ENCODE measurements at regions not wholly inside any gene's neighbourhood (a gene's known extent, or its start where the extent isn't known, plus 50 kb on each side); places are given as distances from the start of the nearest gene placed in this dataset.

- Histone ChIP-seq H3K9me3 (ENCODE audit: control insufficient read depth in 1 of 2, insufficient read depth in 1 of 2, low read length in 2 of 2) (peaks cover 0 to 4% of the 10 kb centered on the region in 2 experiments), H3K27me3 (ENCODE audit: control insufficient read depth in 1 of 2, insufficient read depth in 2 of 2, low read length in 2 of 2) (no peaks in the 10 kb centered on the region), H3K4me1 (ENCODE audit: insufficient read depth, low read length) (no peaks in the 10 kb centered on the region), H3K4me3 (ENCODE audit: low read length) (no peak overlapping the region), H3K36me3 (ENCODE audit: insufficient read depth, low read length) (no peaks in the 10 kb centered on the region), H3K27ac (ENCODE audit: low read depth in 1 of 2, low read length in 2 of 2) (no peak overlapping the region)
- no peak for TF ChIP-seq CTCF (IDR thresholded peaks at IDR 0.05)
- peaks cover 2% of the 10 kb centered on the region for H3K9me3 Mint-ChIP-seq
- H3K27me3 Mint-ChIP-seq = no peaks in the 10 kb centered on the region
- no peaks in the 10 kb centered on the region for H3K4me1 Mint-ChIP-seq (ENCODE audit: low read depth)
- no peak overlapping the region for H3K27ac Mint-ChIP-seq
- H3K36me3 Mint-ChIP-seq (ENCODE audit: low read depth) = no peaks in the 10 kb centered on the region
- intact Hi-C loops (cut with DNase I, micrococcal nuclease) = no loop called here
- ChIA-PET CTCF (no interaction called here), POLR2A (no interaction called here)
- DNase-seq (no peak), ATAC-seq (ENCODE audit: poor library complexity) (no peak)
- no peak overlapping the region for H3K4me3 Mint-ChIP-seq
Observed at GRCh38 chr4:79652738-79653137, 244.7 kb upstream of the GK2 start.

- Histone ChIP-seq H3K27me3 (ENCODE audit: control insufficient read depth in 1 of 2, insufficient read depth in 2 of 2, low read length in 2 of 2) (no peaks in the 10 kb centered on the region), H3K9me3 (ENCODE audit: control insufficient read depth in 1 of 2, insufficient read depth in 1 of 2, low read length in 2 of 2) (peaks cover 0 to 4% of the 10 kb centered on the region in 2 experiments), H3K4me1 (ENCODE audit: insufficient read depth, low read length) (no peaks in the 10 kb centered on the region), H3K4me3 (ENCODE audit: low read length) (no peak overlapping the region), H3K27ac (ENCODE audit: low read depth in 1 of 2, low read length in 2 of 2) (no peak overlapping the region), H3K36me3 (ENCODE audit: insufficient read depth, low read length) (no peaks in the 10 kb centered on the region)
- POLR2A ChIA-PET = no interaction called here
- no peak for ATAC-seq (ENCODE audit: poor library complexity)
- intact Hi-C loops (cut with DNase I, micrococcal nuclease) = no loop called here
- no peaks in the 10 kb centered on the region for H3K36me3 Mint-ChIP-seq (ENCODE audit: low read depth)
- TF ChIP-seq CTCF (IDR thresholded peaks at IDR 0.05) = no peak
- no peak overlapping the region for H3K4me3 Mint-ChIP-seq
- H3K27me3 Mint-ChIP-seq = no peaks in the 10 kb centered on the region
- DNase-seq = no peak
- H3K27ac Mint-ChIP-seq = no peak overlapping the region
- CTCF ChIA-PET = no interaction called here
- peaks cover 2% of the 10 kb centered on the region for H3K9me3 Mint-ChIP-seq
- no peaks in the 10 kb centered on the region for H3K4me1 Mint-ChIP-seq (ENCODE audit: low read depth)
Observed at GRCh38 chr4:79652232-79652631, 244.2 kb upstream of the GK2 start.

- ATAC-seq (ENCODE audit: poor library complexity) (no peak), DNase-seq (no peak)
- Histone ChIP-seq H3K4me3 (ENCODE audit: low read length) (no peak overlapping the region), H3K4me1 (ENCODE audit: insufficient read depth, low read length) (no peaks in the 10 kb centered on the region), H3K36me3 (ENCODE audit: insufficient read depth, low read length) (no peaks in the 10 kb centered on the region), H3K9me3 (ENCODE audit: control insufficient read depth in 1 of 2, insufficient read depth in 1 of 2, low read length in 2 of 2) (no peaks in the 10 kb centered on the region), H3K27me3 (ENCODE audit: control insufficient read depth in 1 of 2, insufficient read depth in 2 of 2, low read length in 2 of 2) (no peaks in the 10 kb centered on the region), H3K27ac (ENCODE audit: low read depth in 1 of 2, low read length in 2 of 2) (no peak overlapping the region)
- Mint-ChIP-seq H3K9me3 (peaks cover under 1% of the 10 kb centered on the region), H3K4me1 (ENCODE audit: low read depth) (no peaks in the 10 kb centered on the region), H3K27me3 (no peaks in the 10 kb centered on the region), H3K36me3 (ENCODE audit: low read depth) (no peaks in the 10 kb centered on the region), H3K4me3 (no peak overlapping the region), H3K27ac (no peak overlapping the region)
- no peak for TF ChIP-seq CTCF (IDR thresholded peaks at IDR 0.05)
- CTCF ChIA-PET = no interaction called here
- intact Hi-C loops (cut with DNase I, micrococcal nuclease) = no loop called here
- POLR2A ChIA-PET = no interaction called here
Observed at GRCh38 chr4:79651456-79651855, 243.4 kb upstream of the GK2 start.
